ENCODE measurements at regions not wholly inside any gene's neighbourhood (a gene's known extent, or its start where the extent isn't known, plus 50 kb on each side); places are given as distances from the start of the nearest gene placed in this dataset.

DNA sequence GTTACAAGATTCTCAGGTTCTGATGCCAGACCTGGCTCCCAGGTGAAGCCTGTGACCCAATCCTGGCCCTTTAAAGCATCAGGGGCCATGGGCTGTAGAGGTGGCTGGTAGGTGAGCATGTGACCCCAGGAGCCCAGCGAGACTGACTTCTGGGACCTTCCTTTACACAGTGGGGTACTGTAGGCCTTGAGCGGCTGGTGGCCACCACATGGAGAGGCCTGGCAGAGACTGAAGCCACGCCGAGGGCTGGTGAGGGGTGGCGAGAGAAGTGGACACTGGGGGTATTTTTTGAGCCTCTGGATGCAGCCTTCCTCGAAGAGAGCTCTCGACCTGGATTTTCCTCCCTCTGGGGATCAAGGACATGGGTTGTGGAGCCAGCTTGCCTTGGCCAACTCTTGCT is 71.2 kb upstream of the ITGA11 start:
- WGBS (ENCODE audit: low lambda C conversion rate): 67% methylated on average over 7 of the region's 7 CpGs
- no peak overlapping the region for H3K9ac ChIP-seq
- no peak overlapping the region for H3K4me3 ChIP-seq (ENCODE audit: low read depth in 2 of 2, low read length in 1 of 2)
- TF ChIP-seq REST (IDR thresholded peaks at IDR 0.05; ENCODE audit: low read depth, low read length) (no peak), EP300 (IDR thresholded peaks at IDR 0.05; ENCODE audit: borderline replicate concordance in 1 of 2, low read depth in 1 of 2, low read length in 1 of 2) (no peak), FOSL2 (IDR thresholded peaks at IDR 0.05; ENCODE audit: borderline replicate concordance, low read depth) (no peak), TAF1 (IDR thresholded peaks at IDR 0.05; ENCODE audit: borderline replicate concordance, low read depth, low read length) (no peak), RAD21 (IDR thresholded peaks at IDR 0.05; ENCODE audit: low read length) (no peak), GATA2 (CRISPR knock-in tag; IDR thresholded peaks at IDR 0.05) (no peak), SMC3 (IDR thresholded peaks at IDR 0.05; ENCODE audit: low read depth, low read length) (no peak), FOXJ3 (CRISPR knock-in tag; IDR thresholded peaks at IDR 0.05) (no peak), NRF1 (IDR thresholded peaks at IDR 0.05; ENCODE audit: low read depth, low read length) (no peak), EZH2phosphoT487 (IDR thresholded peaks at IDR 0.05; ENCODE audit: borderline replicate concordance, low read depth) (no peak), PBX3 (IDR thresholded peaks at IDR 0.05) (no peak), RXRA (IDR thresholded peaks at IDR 0.05; ENCODE audit: borderline replicate concordance, low read depth) (no peak), MEF2A (IDR thresholded peaks at IDR 0.05; ENCODE audit: borderline replicate concordance, low read depth) (no peak)
- TF ChIP-seq, protein P1, sequence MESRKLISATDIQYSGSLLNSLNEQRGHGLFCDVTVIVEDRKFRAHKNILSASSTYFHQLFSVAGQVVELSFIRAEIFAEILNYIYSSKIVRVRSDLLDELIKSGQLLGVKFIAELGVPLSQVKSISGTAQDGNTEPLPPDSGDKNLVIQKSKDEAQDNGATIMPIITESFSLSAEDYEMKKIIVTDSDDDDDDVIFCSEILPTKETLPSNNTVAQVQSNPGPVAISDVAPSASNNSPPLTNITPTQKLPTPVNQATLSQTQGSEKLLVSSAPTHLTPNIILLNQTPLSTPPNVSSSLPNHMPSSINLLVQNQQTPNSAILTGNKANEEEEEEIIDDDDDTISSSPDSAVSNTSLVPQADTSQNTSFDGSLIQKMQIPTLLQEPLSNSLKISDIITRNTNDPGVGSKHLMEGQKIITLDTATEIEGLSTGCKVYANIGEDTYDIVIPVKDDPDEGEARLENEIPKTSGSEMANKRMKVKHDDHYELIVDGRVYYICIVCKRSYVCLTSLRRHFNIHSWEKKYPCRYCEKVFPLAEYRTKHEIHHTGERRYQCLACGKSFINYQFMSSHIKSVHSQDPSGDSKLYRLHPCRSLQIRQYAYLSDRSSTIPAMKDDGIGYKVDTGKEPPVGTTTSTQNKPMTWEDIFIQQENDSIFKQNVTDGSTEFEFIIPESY (IDR thresholded peaks at IDR 0.05; ENCODE audit: borderline replicate concordance, low read depth): no peak
- TF ChIP-seq, protein P2, sequence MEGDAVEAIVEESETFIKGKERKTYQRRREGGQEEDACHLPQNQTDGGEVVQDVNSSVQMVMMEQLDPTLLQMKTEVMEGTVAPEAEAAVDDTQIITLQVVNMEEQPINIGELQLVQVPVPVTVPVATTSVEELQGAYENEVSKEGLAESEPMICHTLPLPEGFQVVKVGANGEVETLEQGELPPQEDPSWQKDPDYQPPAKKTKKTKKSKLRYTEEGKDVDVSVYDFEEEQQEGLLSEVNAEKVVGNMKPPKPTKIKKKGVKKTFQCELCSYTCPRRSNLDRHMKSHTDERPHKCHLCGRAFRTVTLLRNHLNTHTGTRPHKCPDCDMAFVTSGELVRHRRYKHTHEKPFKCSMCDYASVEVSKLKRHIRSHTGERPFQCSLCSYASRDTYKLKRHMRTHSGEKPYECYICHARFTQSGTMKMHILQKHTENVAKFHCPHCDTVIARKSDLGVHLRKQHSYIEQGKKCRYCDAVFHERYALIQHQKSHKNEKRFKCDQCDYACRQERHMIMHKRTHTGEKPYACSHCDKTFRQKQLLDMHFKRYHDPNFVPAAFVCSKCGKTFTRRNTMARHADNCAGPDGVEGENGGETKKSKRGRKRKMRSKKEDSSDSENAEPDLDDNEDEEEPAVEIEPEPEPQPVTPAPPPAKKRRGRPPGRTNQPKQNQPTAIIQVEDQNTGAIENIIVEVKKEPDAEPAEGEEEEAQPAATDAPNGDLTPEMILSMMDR (IDR thresholded peaks at IDR 0.05): no peak
- TF ChIP-seq, protein P3, sequence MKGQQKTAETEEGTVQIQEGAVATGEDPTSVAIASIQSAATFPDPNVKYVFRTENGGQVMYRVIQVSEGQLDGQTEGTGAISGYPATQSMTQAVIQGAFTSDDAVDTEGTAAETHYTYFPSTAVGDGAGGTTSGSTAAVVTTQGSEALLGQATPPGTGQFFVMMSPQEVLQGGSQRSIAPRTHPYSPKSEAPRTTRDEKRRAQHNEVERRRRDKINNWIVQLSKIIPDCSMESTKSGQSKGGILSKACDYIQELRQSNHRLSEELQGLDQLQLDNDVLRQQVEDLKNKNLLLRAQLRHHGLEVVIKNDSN (IDR thresholded peaks at IDR 0.05; ENCODE audit: borderline replicate concordance, low read depth): no peak
- no peak overlapping the region for H3K27ac ChIP-seq (ENCODE audit: low read depth in 2 of 2, low read length in 1 of 2)
- H3F3A ChIP-seq (replicated peaks; ENCODE audit: insufficient read depth): no peaks in the 10 kb centered on the region
- no peaks in the 10 kb centered on the region for H3K27me3 ChIP-seq (ENCODE audit: insufficient read depth)
- no peaks in the 10 kb centered on the region for H3K4me1 ChIP-seq (ENCODE audit: control insufficient read depth in 1 of 2, insufficient read depth in 2 of 2, low read depth in 1 of 2, low read length in 1 of 2)
- H3K36me3 ChIP-seq (replicated peaks in 1 of 2; ENCODE audit: control insufficient read depth in 1 of 2, insufficient read depth in 2 of 2, low read length in 1 of 2): no peaks in the 10 kb centered on the region
- CTCF ChIA-PET: interaction anchor here (1.4 to 1.5 kb wide), 2 partner anchors 47 to 421 kb away, joined by 3 to 9 read pairs; no protein-coding TSS in a partner anchor
- no peak overlapping the region for H3K4me2 ChIP-seq
- H2AFZ ChIP-seq (ENCODE audit: low read depth): no peak overlapping the region
- H3K79me2 ChIP-seq (ENCODE audit: insufficient read depth): no peaks in the 10 kb centered on the region
- no peak for DNase-seq
- no peaks in the 10 kb centered on the region for H4K20me1 ChIP-seq (ENCODE audit: insufficient read depth)
- no peaks in the 10 kb centered on the region for H3K9me3 ChIP-seq
- POLR2A ChIA-PET: no interaction called here
- H3K9me2 ChIP-seq: no peaks in the 10 kb centered on the region

All from SK-N-SH (cell line).